PC-9 (cell line): ENCODE measurements at regions not wholly inside any gene's neighbourhood (a gene's known extent, or its start where the extent isn't known, plus 50 kb on each side); places are given as distances from the start of the nearest gene placed in this dataset.

Source experiments
- BruUV-seq: library from RNA; stranded (reverse); fragments of 400-500 nt; replicated peaks from 2 replicates; lab custom pipeline; 2021; lab: Mats Ljungman, UMichigan
- CTCF ChIA-PET: fragments of 300-600 bp; sonication (Branson Sonifier 250); formaldehyde crosslinking; loops from one replicate; lab custom pipeline; 2022; ENCODE audit warnings: antibody characterized with exemption; lab: Charles Lee
- POLR2A ChIA-PET: fragments of 300-600 bp; sonication (Branson Sonifier 250); formaldehyde crosslinking; loops from one replicate; lab custom pipeline; 2022; ENCODE audit warnings: antibody characterized with exemption; ENCODE audit not compliant: unreplicated experiment; lab: Charles Lee
- DNase-seq, 2 experiments: peaks; one replicate each; pipeline versions ENCODE4 v3.0.0 to v3.0.0-alpha.2; 2015 to 2022; ENCODE audit warnings: mixed read lengths in 1 of 2
- H2AFZ ChIP-seq: fragments of 200-600 bp; sonication (generic); 2 replicates; pipeline ENCODE4 v1.8.1; 2017; ENCODE audit warnings: antibody characterized with exemption
- H3F3A ChIP-seq: fragments of 200-600 bp; sonication (generic); 2 replicates; pipeline ENCODE4 v1.8.1; 2017; ENCODE audit warnings: antibody characterized with exemption, mild to moderate bottlenecking, low read depth; ENCODE audit not compliant: insufficient read depth
- H3K27ac ChIP-seq: fragments of 200-600 bp; sonication (generic); 2 replicates; pipeline ENCODE4 v1.6.1; 2016; ENCODE audit warnings: mixed run types
- H3K27me3 ChIP-seq: fragments of 200-600 bp; sonication (generic); 2 replicates; pipeline ENCODE4 v1.6.1; 2016; ENCODE audit warnings: low read depth, mixed run types; ENCODE audit not compliant: insufficient read depth
- H3K36me3 ChIP-seq: fragments of 200-600 bp; sonication (generic); 2 replicates; pipeline ENCODE4 v1.6.1; 2016; ENCODE audit warnings: low read depth, mixed run types
- H3K4me1 ChIP-seq: fragments of 200-600 bp; sonication (generic); replicated peaks from 2 replicates; pipeline ENCODE4 v1.6.1; 2016; ENCODE audit warnings: mixed run types; ENCODE audit not compliant: insufficient read depth
- H3K4me2 ChIP-seq: fragments of 200-600 bp; sonication (generic); 2 replicates; pipeline ENCODE4 v1.6.1; 2017; ENCODE audit warnings: mixed run types
- H3K4me3 ChIP-seq: fragments of 200-600 bp; sonication (generic); 2 replicates; pipeline ENCODE4 v1.6.1; 2016; ENCODE audit warnings: mixed run types
- H3K79me2 ChIP-seq: fragments of 200-600 bp; sonication (generic); 2 replicates; pipeline ENCODE4 v1.6.1; 2017; ENCODE audit warnings: low read depth, mixed run types
- H3K9me2 ChIP-seq: fragments of 200-600 bp; sonication (generic); 2 replicates; pipeline ENCODE4 v1.8.1; 2017; ENCODE audit warnings: mild to moderate bottlenecking; ENCODE audit not compliant: insufficient read depth
- H3K9me3 ChIP-seq: fragments of 200-600 bp; sonication (generic); 2 replicates; pipeline ENCODE4 v1.8.1; 2016; ENCODE audit warnings: low read depth; ENCODE audit not compliant: insufficient read depth
- H4K20me1 ChIP-seq: fragments of 200-600 bp; sonication (generic); 2 replicates; pipeline ENCODE4 v1.8.1; 2017; ENCODE audit not compliant: insufficient read depth
- EZH2 ChIP-seq: fragments of 200-600 bp; sonication (generic); IDR thresholded peaks from 2 replicates; pipeline ENCODE4 v1.8.0; 2017; ENCODE audit warnings: antibody characterized with exemption, low read depth
- intact Hi-C: fragments of 100-400 bp; cut with micrococcal nuclease; formaldehyde crosslinking; loops from one replicate; pipeline ENCODE4 v1.10.0; 2022; ENCODE audit not compliant: unreplicated experiment
- TF ChIP-seq, protein P1 (sequence below): fragments of 200-600 bp; sonication (generic); conservative IDR thresholded peaks from 2 replicates; pipeline ENCODE4 v1.6.1; 2017; ENCODE audit warnings: mixed run types, antibody characterized with exemption, mild to moderate bottlenecking, moderate library complexity

DNA sequence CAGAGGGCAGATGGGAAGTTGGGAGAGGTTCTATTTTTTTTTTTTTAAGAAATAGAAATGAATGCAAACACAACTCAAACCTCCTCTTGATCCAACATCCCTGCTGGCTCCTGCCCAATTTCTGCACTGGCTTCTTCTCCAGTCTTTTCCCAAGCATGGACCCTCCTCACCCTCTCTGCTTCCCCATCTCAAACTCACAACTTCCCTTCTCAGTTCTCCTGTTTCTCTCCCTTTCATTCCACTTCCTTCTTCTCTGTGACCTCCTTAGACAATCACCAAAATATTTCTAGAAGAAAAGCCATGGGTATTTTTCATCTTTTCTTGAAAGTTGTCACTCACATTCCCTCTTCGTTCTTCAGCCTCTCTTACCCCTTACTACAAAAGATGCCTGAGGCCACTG is 85.2 kb upstream of the VPREB1 start:
- Histone ChIP-seq H2AFZ (no peak overlapping the region), H3K4me3 (no peak overlapping the region), H3K27ac (no peak overlapping the region), H3K4me1 (no peaks in the 10 kb centered on the region), H4K20me1 (no peaks in the 10 kb centered on the region), H3K36me3 (no peaks in the 10 kb centered on the region), H3K4me2 (no peak overlapping the region), H3F3A (no peaks in the 10 kb centered on the region), H3K27me3 (peaks cover 10% of the 10 kb centered on the region; the same call in 1 of the 2 replicates), H3K9me3 (no peaks in the 10 kb centered on the region), H3K79me2 (no peaks in the 10 kb centered on the region), H3K9me2 (no peaks in the 10 kb centered on the region)
- no peak for DNase-seq
- intact Hi-C loops: no loop called here
- no TSS peak for BruUV-seq
- no peak for TF ChIP-seq EZH2
- TF ChIP-seq, protein P1, sequence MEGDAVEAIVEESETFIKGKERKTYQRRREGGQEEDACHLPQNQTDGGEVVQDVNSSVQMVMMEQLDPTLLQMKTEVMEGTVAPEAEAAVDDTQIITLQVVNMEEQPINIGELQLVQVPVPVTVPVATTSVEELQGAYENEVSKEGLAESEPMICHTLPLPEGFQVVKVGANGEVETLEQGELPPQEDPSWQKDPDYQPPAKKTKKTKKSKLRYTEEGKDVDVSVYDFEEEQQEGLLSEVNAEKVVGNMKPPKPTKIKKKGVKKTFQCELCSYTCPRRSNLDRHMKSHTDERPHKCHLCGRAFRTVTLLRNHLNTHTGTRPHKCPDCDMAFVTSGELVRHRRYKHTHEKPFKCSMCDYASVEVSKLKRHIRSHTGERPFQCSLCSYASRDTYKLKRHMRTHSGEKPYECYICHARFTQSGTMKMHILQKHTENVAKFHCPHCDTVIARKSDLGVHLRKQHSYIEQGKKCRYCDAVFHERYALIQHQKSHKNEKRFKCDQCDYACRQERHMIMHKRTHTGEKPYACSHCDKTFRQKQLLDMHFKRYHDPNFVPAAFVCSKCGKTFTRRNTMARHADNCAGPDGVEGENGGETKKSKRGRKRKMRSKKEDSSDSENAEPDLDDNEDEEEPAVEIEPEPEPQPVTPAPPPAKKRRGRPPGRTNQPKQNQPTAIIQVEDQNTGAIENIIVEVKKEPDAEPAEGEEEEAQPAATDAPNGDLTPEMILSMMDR: no peak
- ChIA-PET POLR2A (no interaction called here), CTCF (interaction anchor here (0.7 to 1.1 kb wide), 2 partner anchors 44 to 321 kb away, joined by 3 read pairs; no protein-coding TSS in a partner anchor)

DNA sequence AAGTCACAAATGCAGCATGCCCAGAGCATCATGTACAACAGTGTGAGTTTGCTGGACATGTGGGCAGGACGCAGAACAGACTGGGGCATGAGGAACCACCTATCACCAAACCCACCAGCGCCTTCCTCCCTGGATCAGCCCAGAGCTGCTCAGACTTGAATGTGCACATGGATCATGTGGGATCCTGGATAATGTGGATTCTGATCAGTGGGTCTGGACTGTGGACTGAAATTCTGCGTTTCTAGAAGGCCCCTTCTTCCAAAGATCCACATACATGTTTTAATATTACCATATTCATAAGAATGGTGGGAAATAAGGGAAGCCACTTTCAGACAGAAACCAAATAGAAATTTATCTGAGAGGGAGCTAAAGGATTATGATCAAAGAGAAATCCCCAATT is 85.6 kb upstream of the VPREB1 start:
- DNase-seq: no peak
- H3K9me3 ChIP-seq: no peaks in the 10 kb centered on the region
- TF ChIP-seq EZH2: no peak
- TF ChIP-seq, protein P1: no peak
- peaks cover 10% of the 10 kb centered on the region; the same call in 1 of the 2 replicates for H3K27me3 ChIP-seq
- H3K4me2 ChIP-seq: no peak overlapping the region
- H3K9me2 ChIP-seq: no peaks in the 10 kb centered on the region
- H4K20me1 ChIP-seq: no peaks in the 10 kb centered on the region
- H2AFZ ChIP-seq: no peak overlapping the region
- H3K4me3 ChIP-seq: no peak overlapping the region
- H3F3A ChIP-seq: no peaks in the 10 kb centered on the region
- no TSS peak for BruUV-seq
- no peaks in the 10 kb centered on the region for H3K79me2 ChIP-seq
- intact Hi-C loops: no loop called here
- H3K27ac ChIP-seq: no peak overlapping the region
- CTCF ChIA-PET: interaction anchor here (0.5 to 1.1 kb wide), 3 partner anchors 44 to 1604 kb away, joined by 3 to 5 read pairs (median 3); partner anchors contain the start of gene C22orf15
- H3K36me3 ChIP-seq: no peaks in the 10 kb centered on the region
- POLR2A ChIA-PET: no interaction called here
- H3K4me1 ChIP-seq: no peaks in the 10 kb centered on the region

DNA sequence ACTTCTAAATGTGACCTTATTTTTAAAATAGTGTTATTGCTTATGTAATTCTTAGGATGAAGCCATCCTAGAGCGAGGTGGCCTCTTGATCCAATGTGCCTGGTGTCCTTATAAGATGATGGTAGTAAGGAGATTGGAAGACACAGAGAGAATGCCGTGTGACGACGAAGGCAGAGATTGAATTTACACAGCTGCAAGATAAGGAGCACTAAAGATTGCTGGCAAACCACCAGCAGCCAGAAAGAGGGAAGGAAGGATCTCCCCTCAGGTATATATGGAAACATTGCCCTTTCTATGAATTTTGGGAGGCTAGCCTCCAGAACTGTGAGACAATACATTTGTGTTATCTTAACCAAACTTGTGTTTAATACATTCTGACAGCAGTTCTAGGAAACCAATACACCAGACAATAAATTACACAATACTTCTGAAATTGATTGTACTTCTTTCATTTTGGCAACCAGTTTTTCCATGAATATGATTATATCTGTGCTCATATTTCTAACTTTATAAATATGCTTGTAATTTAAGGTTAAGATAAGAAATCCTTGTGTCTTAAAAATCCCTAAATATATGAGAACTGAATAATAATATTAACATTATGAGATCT is 86.3 kb upstream of the VPREB1 start:
- CTCF ChIA-PET: interaction anchor here (1.1 kb wide), 1 partner anchor 45 kb away, joined by 3 read pairs; no protein-coding TSS in a partner anchor

More for the DNA sequence above, 86.3 kb upstream of the VPREB1 start:
- BruUV-seq: no TSS peak
- Histone ChIP-seq H3K4me2 (no peak overlapping the region), H3F3A (no peaks in the 10 kb centered on the region), H3K9me3 (no peaks in the 10 kb centered on the region), H4K20me1 (no peaks in the 10 kb centered on the region), H3K9me2 (no peaks in the 10 kb centered on the region), H3K36me3 (no peaks in the 10 kb centered on the region), H2AFZ (no peak overlapping the region), H3K79me2 (no peaks in the 10 kb centered on the region), H3K4me1 (no peaks in the 10 kb centered on the region), H3K4me3 (no peak overlapping the region), H3K27me3 (peaks cover 10% of the 10 kb centered on the region; the same call in 1 of the 2 replicates), H3K27ac (no peak overlapping the region)
- intact Hi-C loops: no loop called here
- no peak for TF ChIP-seq EZH2
- TF ChIP-seq, protein P1: no peak
- POLR2A ChIA-PET: no interaction called here
- DNase-seq: no peak
